GM23248 (cell line): ENCODE measurements at regions not wholly inside any gene's neighbourhood (a gene's known extent, or its start where the extent isn't known, plus 50 kb on each side); places are given as distances from the start of the nearest gene placed in this dataset.

Experiments used
- EZH2 ChIP-seq: fragments of 200-600 bp; sonication (generic); IDR thresholded peaks from 2 replicates; pipeline ENCODE4 v1.6.1; 2018; ENCODE audit warnings: antibody characterized with exemption, mild to moderate bottlenecking; ENCODE audit not compliant: insufficient read depth, poor library complexity, severe bottlenecking
- EZH2phosphoT487 ChIP-seq: fragments of 200-600 bp; sonication (generic); IDR thresholded peaks from 2 replicates; pipeline ENCODE4 v1.6.1; 2018; ENCODE audit warnings: antibody characterized with exemption, moderate library complexity, mild to moderate bottlenecking, low read depth; ENCODE audit not compliant: insufficient read depth

DNA sequence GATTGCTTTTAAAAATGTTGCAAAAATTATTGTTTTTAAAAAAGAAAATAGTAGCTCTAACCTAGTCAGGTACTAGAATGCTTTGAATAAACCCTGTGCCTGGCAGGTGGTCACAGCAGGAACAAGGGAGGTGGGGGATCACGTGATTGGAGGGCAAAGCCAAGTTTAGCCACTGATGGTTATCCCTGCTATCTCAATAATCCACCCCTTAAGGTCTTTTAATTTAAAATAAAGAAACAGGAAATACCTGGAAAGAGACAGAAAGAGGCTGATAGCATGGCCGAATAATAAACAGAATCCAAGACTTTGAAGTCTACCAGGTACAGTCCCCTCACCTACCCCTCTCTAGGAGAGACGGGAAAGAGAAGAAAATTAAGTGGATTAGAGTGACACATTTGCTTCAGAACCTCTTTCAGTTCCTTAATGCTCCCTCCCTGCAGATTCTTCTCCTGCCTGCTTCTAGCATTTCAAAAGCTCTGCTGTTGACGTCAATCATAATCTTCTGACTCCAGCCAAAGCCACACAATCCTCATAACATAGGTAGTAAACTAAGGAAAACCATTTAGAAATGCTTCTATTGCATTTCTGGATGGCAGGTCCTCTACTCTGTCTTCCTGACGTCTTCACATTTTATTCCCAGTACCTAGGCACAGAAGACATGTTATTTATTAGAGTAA is 303.4 kb upstream of the MME start:
- TF ChIP-seq EZH2 (no peak), EZH2phosphoT487 (no peak)
